Trophoblast cell (in vitro differentiated cells and primary cell): ENCODE measurements at regions not wholly inside any gene's neighbourhood (a gene's known extent, or its start where the extent isn't known, plus 50 kb on each side); places are given as distances from the start of the nearest gene placed in this dataset.
A peak's percentile ranks its signal among the peaks of the same experiment; 100 is the strongest.

Experiments
- DNase-seq, 2 donors: peaks; one replicate each; pipeline ENCODE4 v3.0.0-alpha.2; 2016
- H2AFZ ChIP-seq: 2 replicates; pipeline ENCODE4 v1.6.1; 2013; ENCODE audit warnings: low read length, moderate library complexity, mild to moderate bottlenecking; ENCODE audit not compliant: insufficient read depth, poor library complexity
- H2AK5ac ChIP-seq: 2 replicates; pipeline ENCODE4 v1.6.1; 2013; ENCODE audit warnings: mild to moderate bottlenecking, low read length
- H2BK120ac ChIP-seq: 2 replicates; pipeline ENCODE4 v1.6.1; 2013; ENCODE audit warnings: low read length, mild to moderate bottlenecking, moderate library complexity; ENCODE audit not compliant: insufficient read depth, poor library complexity
- H2BK12ac ChIP-seq: 2 replicates; pipeline ENCODE4 v1.6.1; 2013; ENCODE audit warnings: mild to moderate bottlenecking, low read length, moderate library complexity
- H2BK5ac ChIP-seq: 2 replicates; pipeline ENCODE4 v1.6.1; 2013; ENCODE audit warnings: low read length, low read depth, moderate library complexity, mild to moderate bottlenecking; ENCODE audit not compliant: poor library complexity
- H3K14ac ChIP-seq: 2 replicates; pipeline ENCODE4 v1.6.1; 2013; ENCODE audit warnings: mild to moderate bottlenecking, low read length
- H3K18ac ChIP-seq: 2 replicates; pipeline ENCODE4 v1.6.1; 2013; ENCODE audit warnings: mild to moderate bottlenecking, low read length
- H3K23ac ChIP-seq: 2 replicates; pipeline ENCODE4 v1.6.1; 2013; ENCODE audit warnings: low read length
- H3K27ac ChIP-seq: 2 replicates; pipeline ENCODE4 v1.5.1; 2013; ENCODE audit warnings: low read depth, mild to moderate bottlenecking, inconsistent platforms, low read length, moderate library complexity
- H3K27me3 ChIP-seq: 2 replicates; pipeline ENCODE4 v1.6.1; 2013; ENCODE audit warnings: inconsistent platforms, mild to moderate bottlenecking, low read length, moderate library complexity; ENCODE audit not compliant: insufficient read depth
- H3K36me3 ChIP-seq, 2 experiments: 1 replicate in 1 of 2; 2 replicates in 1 of 2; pipeline ENCODE4 v1.6.1; 2013; ENCODE audit warnings: low read length in 2 of 2, mild to moderate bottlenecking in 2 of 2, moderate library complexity in 1 of 2; ENCODE audit not compliant: insufficient read depth in 2 of 2, control insufficient read depth in 1 of 2
- H3K4ac ChIP-seq: 2 replicates; pipeline ENCODE4 v1.6.1; 2013; ENCODE audit warnings: low read depth, mild to moderate bottlenecking, low read length, moderate library complexity
- H3K4me1 ChIP-seq, 2 experiments: 1 replicate in 1 of 2; 2 replicates in 1 of 2; pipeline ENCODE4 v1.6.1; 2013; ENCODE audit warnings: low read length in 2 of 2, mild to moderate bottlenecking in 2 of 2, moderate library complexity in 1 of 2; ENCODE audit not compliant: insufficient read depth in 2 of 2, control insufficient read depth in 1 of 2
- H3K4me2 ChIP-seq: 2 replicates; pipeline ENCODE4 v1.6.1; 2013; ENCODE audit warnings: inconsistent platforms, mild to moderate bottlenecking, low read length, moderate library complexity
- H3K4me3 ChIP-seq: 2 replicates; pipeline ENCODE4 v1.5.1; 2013; ENCODE audit warnings: mild to moderate bottlenecking, low read depth, low read length, inconsistent platforms
- H3K79me1 ChIP-seq: one replicate; pipeline ENCODE4 v1.6.1; 2013; ENCODE audit warnings: low read length
- H3K79me2 ChIP-seq: 2 replicates; pipeline ENCODE4 v1.6.1; 2013; ENCODE audit warnings: low read length, mild to moderate bottlenecking; ENCODE audit not compliant: control insufficient read depth, insufficient read depth, poor library complexity
- H3K9ac ChIP-seq: 2 replicates; pipeline ENCODE4 v1.6.1; 2013; ENCODE audit warnings: mild to moderate bottlenecking, low read length
- H3K9me3 ChIP-seq: 2 replicates; pipeline ENCODE4 v1.6.1; 2013; ENCODE audit warnings: low read depth, mild to moderate bottlenecking, control low read depth, inconsistent platforms, low read length; ENCODE audit not compliant: insufficient read depth
- H4K12ac ChIP-seq: 2 replicates; pipeline ENCODE4 v1.6.1; 2013; ENCODE audit warnings: low read depth, mild to moderate bottlenecking, low read length, moderate library complexity
- H4K8ac ChIP-seq: 2 replicates; pipeline ENCODE4 v1.6.1; 2013; ENCODE audit warnings: low read depth, mild to moderate bottlenecking, low read length, moderate library complexity
- H4K91ac ChIP-seq: one replicate; pipeline ENCODE4 v1.6.1; 2013; ENCODE audit warnings: low read depth, mild to moderate bottlenecking, low read length, moderate library complexity
- WGBS: extraction: QIAGEN DNeasy Blood & Tissue Kit; methylation state at CpG from one replicate; pipeline ENCODE4 v1.1.7; 2013; ENCODE audit warnings: missing lambda C conversion rate; ENCODE audit not compliant: insufficient read length, insufficient coverage; ENCODE audit errors: extremely low coverage; 5-methylcytosine and 5-hydroxymethylcytosine counted together

GRCh38 chr3:80526153-80526552, 758.4 kb upstream of the ROBO1 start:
- Histone ChIP-seq H4K12ac (no peak overlapping the region), H2BK120ac (no peak overlapping the region), H3K4me3 (no peak overlapping the region), H3K4ac (no peak overlapping the region), H3K79me1 (no peaks in the 10 kb centered on the region), H3K4me2 (no peak overlapping the region), H3K9ac (no peak overlapping the region), H3K14ac (no peak overlapping the region), H3K23ac (no peak overlapping the region), H2BK12ac (no peak overlapping the region), H3K36me3 (no peaks in the 10 kb centered on the region), H4K8ac (no peak overlapping the region), H2AFZ (no peak overlapping the region), H3K9me3 (no peaks in the 10 kb centered on the region), H3K4me1 (no peaks in the 10 kb centered on the region), H3K27ac (no peak overlapping the region), H4K91ac (no peak overlapping the region), H3K79me2 (no peaks in the 10 kb centered on the region), H3K27me3 (no peaks in the 10 kb centered on the region), H3K18ac (no peak overlapping the region), H2AK5ac (no peak overlapping the region), H2BK5ac (no peak overlapping the region)
- peak in 1 of 2 donors; percentile 37 for DNase-seq
- no CpG with 5 or more reads among the region's 4 CpGs for WGBS

- Histone ChIP-seq H2BK12ac (no peak overlapping the region), H2AK5ac (no peak overlapping the region), H3K79me2 (no peaks in the 10 kb centered on the region), H3K4me3 (no peak overlapping the region), H4K8ac (no peak overlapping the region), H3K27ac (no peak overlapping the region), H3K23ac (no peak overlapping the region), H3K18ac (no peak overlapping the region), H3K36me3 (no peaks in the 10 kb centered on the region), H3K14ac (no peak overlapping the region), H4K91ac (no peak overlapping the region), H3K9me3 (no peaks in the 10 kb centered on the region), H3K79me1 (no peaks in the 10 kb centered on the region), H2AFZ (no peak overlapping the region), H3K4me2 (no peak overlapping the region), H3K4me1 (no peaks in the 10 kb centered on the region), H2BK120ac (no peak overlapping the region), H2BK5ac (no peak overlapping the region), H4K12ac (no peak overlapping the region), H3K9ac (no peak overlapping the region), H3K4ac (no peak overlapping the region), H3K27me3 (no peaks in the 10 kb centered on the region)
- no peak for DNase-seq
Observed at GRCh38 chr3:80521081-80521480, 753.3 kb upstream of the ROBO1 start.

DNA sequence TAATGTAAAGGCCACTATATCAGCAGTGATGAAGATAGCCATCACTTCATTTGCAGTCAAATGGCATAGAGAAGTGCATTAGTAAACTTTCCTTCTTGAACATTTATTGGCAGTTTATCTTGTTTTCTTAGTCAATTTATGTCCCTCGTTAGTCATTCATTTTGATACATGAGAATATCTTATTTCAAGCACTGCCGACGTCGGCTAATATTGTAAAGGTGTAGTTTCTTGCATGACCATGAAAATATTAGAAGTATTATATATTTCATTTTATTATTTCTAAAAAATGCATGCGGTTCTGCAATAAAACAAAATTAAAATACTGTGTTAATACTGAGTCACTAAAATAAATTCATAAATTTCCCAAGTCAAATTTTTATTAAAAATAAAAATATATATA, 751.6 kb upstream of the ROBO1 start:
- Histone ChIP-seq H2BK5ac (no peak overlapping the region), H3K27ac (no peak overlapping the region), H2BK12ac (no peak overlapping the region), H4K12ac (no peak overlapping the region), H3K4me1 (no peaks in the 10 kb centered on the region), H2AFZ (no peak overlapping the region), H3K4me3 (no peak overlapping the region), H2BK120ac (no peak overlapping the region), H3K9me3 (no peaks in the 10 kb centered on the region), H4K8ac (no peak overlapping the region), H3K36me3 (no peaks in the 10 kb centered on the region), H3K4ac (no peak overlapping the region), H3K9ac (no peak overlapping the region), H3K18ac (no peak overlapping the region), H3K14ac (no peak overlapping the region), H3K27me3 (no peaks in the 10 kb centered on the region), H3K79me2 (no peaks in the 10 kb centered on the region), H3K79me1 (no peaks in the 10 kb centered on the region), H2AK5ac (no peak overlapping the region), H4K91ac (no peak overlapping the region), H3K23ac (no peak overlapping the region), H3K4me2 (no peak overlapping the region)
- DNase-seq = no peak
- WGBS = no CpG with 5 or more reads among the region's 5 CpGs

DNA sequence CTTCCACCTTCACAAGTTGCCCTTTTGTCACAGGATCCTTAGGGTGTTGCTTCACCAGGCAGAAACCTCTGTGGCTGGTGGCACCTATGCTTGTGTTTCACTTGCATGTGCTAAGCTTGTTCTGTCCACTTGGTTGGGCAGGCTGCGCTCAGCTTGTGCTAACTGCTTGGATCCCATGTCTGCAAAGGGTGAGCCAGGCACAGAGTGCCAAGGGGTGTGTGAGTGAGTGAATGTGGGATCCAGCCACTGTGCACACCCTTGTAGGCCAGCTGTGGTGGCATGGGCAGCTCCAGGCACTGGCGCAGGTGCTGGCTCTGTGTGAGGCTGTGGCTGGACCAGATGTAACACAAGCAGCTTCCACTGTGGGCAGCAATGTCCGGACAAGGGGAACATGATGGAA, 728.7 kb upstream of the ROBO1 start:
- H2AK5ac ChIP-seq = no peak overlapping the region
- H3K9me3 ChIP-seq = peaks cover 2% of the 10 kb centered on the region
- H4K8ac ChIP-seq = no peak overlapping the region
- no peak overlapping the region for H3K18ac ChIP-seq
- no peak overlapping the region for H2BK120ac ChIP-seq
- H2BK12ac ChIP-seq = no peak overlapping the region
- H3K9ac ChIP-seq = no peak overlapping the region
- no peak overlapping the region for H2BK5ac ChIP-seq
- H3K4me2 ChIP-seq = no peak overlapping the region
- H3K4me3 ChIP-seq = no peak overlapping the region
- H3K27me3 ChIP-seq = no peaks in the 10 kb centered on the region
- H3K4ac ChIP-seq = no peak overlapping the region
- DNase-seq = no peak
- H3K4me1 ChIP-seq = no peaks in the 10 kb centered on the region
- no peak overlapping the region for H4K91ac ChIP-seq
- no peak overlapping the region for H3K14ac ChIP-seq
- H3K36me3 ChIP-seq = no peaks in the 10 kb centered on the region
- H2AFZ ChIP-seq = no peak overlapping the region
- no peak overlapping the region for H3K27ac ChIP-seq
- no peaks in the 10 kb centered on the region for H3K79me2 ChIP-seq
- H3K79me1 ChIP-seq = no peaks in the 10 kb centered on the region
- no peak overlapping the region for H3K23ac ChIP-seq
- no peak overlapping the region for H4K12ac ChIP-seq
- WGBS = no CpG with 5 or more reads among the region's 3 CpGs

DNA sequence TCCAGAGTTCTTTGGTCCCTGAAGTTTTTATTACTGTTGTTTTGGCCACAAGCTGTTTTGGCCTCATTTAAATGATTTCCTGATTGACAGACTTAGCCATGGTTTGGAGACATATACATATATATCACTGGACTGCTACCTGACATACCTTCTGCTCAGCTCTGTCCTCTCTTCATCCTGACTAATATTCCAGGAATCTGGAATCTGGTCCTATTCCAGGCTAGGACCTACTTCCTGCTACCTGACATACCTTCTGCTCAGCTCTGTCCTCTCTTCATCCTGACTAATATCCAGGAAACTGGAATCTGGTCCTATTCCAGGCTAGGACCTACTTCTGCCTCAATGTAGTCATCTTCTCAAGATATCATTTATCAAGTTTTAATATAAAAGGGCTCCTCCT, 724.4 kb upstream of the ROBO1 start:
- Histone ChIP-seq H3K9ac (no peak overlapping the region), H2BK120ac (no peak overlapping the region), H2BK5ac (no peak overlapping the region), H2AFZ (no peak overlapping the region), H3K79me2 (no peaks in the 10 kb centered on the region), H4K8ac (no peak overlapping the region), H3K36me3 (no peaks in the 10 kb centered on the region), H4K12ac (no peak overlapping the region), H3K18ac (no peak overlapping the region), H3K23ac (no peak overlapping the region), H3K4me3 (no peak overlapping the region), H3K14ac (no peak overlapping the region), H2AK5ac (no peak overlapping the region), H3K9me3 (no peaks in the 10 kb centered on the region), H3K4ac (no peak overlapping the region), H2BK12ac (no peak overlapping the region), H3K79me1 (no peaks in the 10 kb centered on the region), H3K27me3 (no peaks in the 10 kb centered on the region), H3K27ac (no peak overlapping the region), H4K91ac (no peak overlapping the region), H3K4me2 (no peak overlapping the region), H3K4me1 (no peaks in the 10 kb centered on the region)
- peak in 1 of 2 donors; percentile 27 for DNase-seq
